ENCODE measurements at regions not wholly inside any gene's neighbourhood (a gene's known extent, or its start where the extent isn't known, plus 50 kb on each side); places are given as distances from the start of the nearest gene placed in this dataset.
A peak's percentile ranks its signal among the peaks of the same experiment; 100 is the strongest.

GRCh38 chr18:45168866-45169600, 446.2 kb upstream of the SLC14A2 start:
- DNase-seq (ENCODE audit: low read depth in 1 of 2, low spot score in 1 of 2), result no peak

DNA sequence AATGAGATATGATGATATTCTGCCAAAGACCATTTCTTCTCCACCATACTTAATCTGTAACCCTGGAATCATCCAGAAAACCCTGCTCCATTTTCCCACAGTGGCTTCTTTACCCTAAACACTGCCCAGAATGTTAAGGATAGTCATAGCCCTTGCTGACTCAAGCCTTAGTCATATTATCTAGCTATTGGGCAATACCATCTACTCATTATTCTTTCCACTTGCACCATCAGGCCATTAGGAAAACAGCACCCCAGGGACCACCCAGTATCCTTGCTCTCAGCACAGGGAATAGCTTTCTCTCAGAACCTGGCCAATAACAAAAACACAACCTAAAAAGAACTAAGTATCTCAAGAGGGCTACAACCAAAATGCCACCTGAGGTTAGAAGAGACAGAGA, 445.7 kb upstream of the SLC14A2 start:
- no peak for DNase-seq (ENCODE audit: low read depth in 1 of 2, low spot score in 1 of 2)

- no peak for DNase-seq (ENCODE audit: low read depth in 1 of 2, low spot score in 1 of 2)
These were observed 443.5 kb upstream of the SLC14A2 start for GRCh38 chr18:45171679-45172191.

DNA sequence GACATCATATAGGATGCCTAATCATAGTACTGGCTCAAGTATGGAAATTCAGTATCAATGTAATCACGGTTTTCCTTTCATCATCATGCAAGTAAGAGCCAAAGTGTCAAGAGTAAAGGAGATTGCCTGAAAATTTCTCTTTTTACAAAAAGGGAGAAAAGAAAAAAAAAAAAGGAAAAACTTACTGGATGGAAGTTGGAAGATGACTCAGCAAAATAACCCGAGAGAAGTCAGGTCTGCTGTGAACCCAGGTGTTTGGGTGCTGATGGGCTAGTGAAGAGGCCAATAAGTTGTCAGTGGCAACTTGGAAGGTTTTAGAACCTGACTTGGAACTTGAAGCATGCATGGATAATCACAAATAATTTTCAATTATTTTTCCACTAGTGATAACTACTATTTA, 441.9 kb upstream of the SLC14A2 start:
- no peak for DNase-seq (ENCODE audit: low read depth in 1 of 2, low spot score in 1 of 2)

DNA sequence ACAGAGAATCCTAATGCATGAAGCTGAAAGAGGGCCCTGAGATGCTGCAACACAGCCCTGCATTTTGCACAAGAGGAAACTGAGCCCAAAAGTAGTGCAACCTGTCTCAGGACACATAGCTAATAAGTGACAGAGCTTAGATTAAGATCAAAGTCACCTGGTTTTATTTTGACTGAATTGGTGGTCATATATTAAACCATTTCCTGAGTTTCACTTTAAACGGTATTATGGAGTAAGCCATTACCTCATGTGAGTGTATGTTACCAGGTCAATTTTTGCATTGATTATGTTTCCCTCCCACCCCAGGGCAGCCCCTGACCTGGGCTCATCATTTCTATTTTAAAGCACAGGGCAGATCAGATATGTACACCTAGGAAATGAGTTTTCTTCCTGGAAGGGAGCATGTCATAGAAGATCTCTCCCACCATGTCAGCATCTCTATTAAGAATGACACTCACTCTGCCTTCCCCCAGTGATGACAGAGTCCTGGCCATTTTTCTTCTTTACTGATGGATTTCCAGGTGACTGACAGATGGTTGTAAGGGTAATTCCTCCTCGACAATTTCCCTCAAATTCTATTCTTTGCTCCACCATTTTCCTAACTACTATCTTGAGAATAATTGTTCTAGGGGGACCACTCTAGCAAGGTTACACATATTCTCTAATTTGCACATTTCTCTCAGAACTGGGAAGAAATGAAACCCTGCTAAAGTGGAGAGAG, 441.3 kb upstream of the SLC14A2 start:
- DNase-seq (ENCODE audit: low read depth in 1 of 2, low spot score in 1 of 2), result no peak

GRCh38 chr18:45174629-45175136, 440.6 kb upstream of the SLC14A2 start:
- DNase-seq (ENCODE audit: low read depth in 1 of 2, low spot score in 1 of 2), result no peak

DNA sequence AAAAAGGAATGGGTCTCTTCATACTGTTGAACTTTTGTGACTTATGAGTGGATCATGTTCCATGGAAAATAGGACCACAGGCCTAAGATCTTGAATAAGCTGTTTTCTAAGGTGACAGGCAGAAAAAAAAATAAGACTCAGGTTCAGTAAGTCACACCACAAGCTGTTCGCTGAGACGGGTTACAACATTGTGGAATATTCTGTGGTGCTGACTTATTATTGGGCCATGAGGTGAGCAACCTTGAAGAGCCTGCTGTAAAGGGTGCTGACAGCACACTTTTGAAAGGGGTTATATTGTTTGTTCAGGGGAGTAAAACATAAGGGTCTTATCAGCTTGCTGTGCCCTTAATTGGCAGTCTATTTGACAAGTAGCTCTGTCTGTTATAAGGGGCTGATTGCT, 439.8 kb upstream of the SLC14A2 start:
- DNase-seq (ENCODE audit: low read depth in 1 of 2, low spot score in 1 of 2), result no peak

DNA sequence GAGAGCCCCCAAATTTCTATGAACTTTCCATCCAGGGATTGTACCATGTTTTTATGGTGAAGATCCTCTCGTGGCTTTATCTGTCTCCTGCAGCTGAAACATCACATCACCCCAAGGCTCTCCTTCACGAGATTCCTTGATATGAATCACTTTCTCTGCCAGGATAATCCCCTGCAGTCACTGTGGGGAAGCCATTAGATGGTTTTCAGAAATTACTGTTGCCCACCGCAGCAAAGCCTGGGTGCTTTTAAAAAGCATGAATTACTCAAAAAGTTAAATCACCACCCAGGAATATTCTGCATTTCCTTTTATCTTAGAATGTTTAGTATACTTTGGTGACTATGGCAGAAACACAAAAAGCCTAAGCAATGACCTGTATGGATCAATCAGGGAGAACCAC, 428.4 kb upstream of the SLC14A2 start:
- DNase-seq (ENCODE audit: low read depth in 1 of 2, low spot score in 1 of 2), result no peak

- DNase-seq (ENCODE audit: low read depth in 1 of 2, low spot score in 1 of 2), result no peak
These were observed 423.5 kb upstream of the SLC14A2 start for GRCh38 chr18:45191795-45192194.

DNA sequence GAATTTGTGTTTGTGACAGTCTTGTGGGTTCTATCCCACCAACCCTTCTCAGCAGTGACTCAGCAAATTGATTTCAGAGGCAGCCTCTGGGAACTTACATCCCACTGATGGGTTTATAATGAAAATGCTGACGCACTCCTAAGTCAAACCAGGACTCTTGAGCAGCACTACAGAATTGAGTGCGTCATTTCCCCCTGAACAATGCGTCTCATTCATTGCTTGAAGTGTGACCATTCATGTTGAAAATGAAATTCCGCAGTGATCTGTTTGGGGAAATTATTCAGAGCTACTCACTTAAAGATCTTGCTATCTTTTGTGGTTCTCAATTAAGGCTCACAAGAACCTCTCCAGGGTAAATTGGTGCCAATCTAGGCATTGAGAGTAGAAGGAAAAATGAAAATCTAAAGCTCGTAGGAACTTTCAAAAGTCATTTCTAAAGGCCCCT, 417.7 kb upstream of the SLC14A2 start:
- DNase-seq (ENCODE audit: low read depth in 1 of 2, low spot score in 1 of 2), result no peak

DNA sequence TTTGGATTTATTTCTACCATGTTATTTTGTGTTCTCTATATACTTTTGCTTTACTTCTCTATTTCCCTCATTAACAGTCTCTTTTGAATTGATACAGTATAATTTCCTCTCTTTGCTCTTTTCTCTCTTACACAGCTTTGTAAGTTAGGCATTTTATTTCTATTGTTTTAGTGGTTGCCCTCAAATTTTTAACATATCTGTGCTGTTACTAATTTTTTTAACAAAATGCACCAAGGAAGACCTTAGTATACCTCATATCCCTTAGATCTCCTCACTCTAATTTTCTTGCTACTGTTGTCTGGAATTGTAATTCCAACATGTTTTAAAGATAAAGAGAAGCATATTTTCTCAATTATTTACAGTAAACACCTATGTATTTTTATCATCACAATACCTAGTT, 416.8 kb upstream of the SLC14A2 start:
- no peak for DNase-seq (ENCODE audit: low read depth in 1 of 2, low spot score in 1 of 2)

DNA sequence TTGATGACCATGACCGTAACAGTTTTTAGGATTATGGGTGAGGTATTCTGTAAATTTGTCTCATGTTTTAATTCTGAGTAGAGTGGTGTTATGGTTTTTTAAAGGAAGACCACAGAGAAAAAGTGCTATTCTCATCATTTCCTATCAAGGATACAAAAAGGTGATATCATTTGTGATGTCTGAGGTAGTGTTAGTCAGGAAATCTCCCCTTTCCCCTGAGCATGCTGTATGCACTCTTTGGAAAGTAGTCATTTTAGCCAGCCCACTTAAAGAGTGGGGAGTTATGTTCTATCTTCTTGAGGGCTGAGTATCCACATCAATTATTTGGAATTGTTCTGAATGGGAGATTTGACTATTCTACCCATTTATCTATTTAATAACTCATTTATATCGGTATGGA, 414.2 kb upstream of the SLC14A2 start:
- DNase-seq (ENCODE audit: low read depth in 1 of 2, low spot score in 1 of 2), result no peak

DNA sequence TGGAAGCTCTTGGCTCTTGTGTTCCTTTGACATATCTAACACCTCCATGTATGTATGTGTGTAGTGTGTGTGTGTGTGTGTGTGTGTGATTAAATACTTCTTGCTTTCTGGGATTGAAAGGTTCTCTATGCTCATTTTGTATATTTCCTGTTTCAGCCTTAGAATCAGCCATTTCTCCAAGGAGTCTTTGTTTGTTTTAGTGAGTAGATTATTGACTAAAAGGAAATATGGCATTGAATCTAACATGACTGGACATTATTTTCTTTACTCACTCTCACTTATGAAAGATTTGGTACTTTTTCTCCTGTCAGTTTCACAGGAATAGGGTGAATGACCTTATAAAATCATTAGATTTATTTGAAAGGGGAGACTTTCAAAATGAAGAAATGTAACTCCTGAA, 413.8 kb upstream of the SLC14A2 start:
- DNase-seq (ENCODE audit: low read depth in 1 of 2, low spot score in 1 of 2), result no peak

- no peak for DNase-seq (ENCODE audit: low read depth in 1 of 2, low spot score in 1 of 2)
These were observed 413.2 kb upstream of the SLC14A2 start for GRCh38 chr18:45202061-45202460.

DNA sequence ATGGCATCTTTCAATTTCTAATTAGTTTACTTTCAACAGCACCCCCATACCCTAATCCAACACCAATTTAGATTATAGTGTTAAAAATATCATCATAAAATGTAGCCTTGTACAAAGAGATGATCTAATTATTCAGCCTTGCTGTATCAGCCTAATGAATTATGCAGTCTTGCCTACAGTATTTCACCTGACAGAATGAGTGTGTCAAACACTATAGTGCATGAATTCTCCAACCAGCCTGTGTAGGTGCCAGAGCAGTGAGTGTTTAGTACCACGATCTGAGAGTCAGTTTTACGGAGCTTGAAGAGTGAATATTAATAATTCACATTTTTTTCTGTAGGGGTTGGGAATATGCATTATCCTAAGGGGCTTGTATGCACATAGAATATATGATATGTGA, 411.6 kb upstream of the SLC14A2 start:
- no peak for DNase-seq (ENCODE audit: low read depth in 1 of 2, low spot score in 1 of 2)

GRCh38 chr18:45207328-45207727, 407.9 kb upstream of the SLC14A2 start:
- DNase-seq (ENCODE audit: low read depth in 1 of 2, low spot score in 1 of 2), result no peak

DNA sequence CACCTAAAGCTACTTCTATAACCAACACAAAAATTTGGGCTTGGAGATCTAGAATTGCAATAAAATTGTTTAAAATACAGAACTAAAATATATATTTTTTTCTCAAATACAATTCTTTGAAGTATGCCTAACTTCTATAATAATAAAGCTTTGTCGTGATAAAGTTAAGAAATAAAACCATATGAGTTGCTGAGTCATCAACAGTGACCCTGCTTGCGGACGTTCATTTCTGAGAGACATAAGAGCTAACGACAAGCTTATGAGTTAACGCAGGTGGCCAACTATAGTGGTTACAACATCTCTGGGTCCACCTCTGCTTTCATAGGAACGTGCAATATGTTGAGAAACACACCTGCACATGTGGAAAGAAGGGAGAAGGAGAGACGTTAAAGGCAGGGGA, 407.1 kb upstream of the SLC14A2 start:
- DNase-seq (ENCODE audit: low read depth in 1 of 2, low spot score in 1 of 2), result no peak

GRCh38 chr18:45212181-45213039, 402.9 kb upstream of the SLC14A2 start:
- peak; percentile 13 to 31 for DNase-seq (ENCODE audit: low read depth in 1 of 2, low spot score in 1 of 2)

DNA sequence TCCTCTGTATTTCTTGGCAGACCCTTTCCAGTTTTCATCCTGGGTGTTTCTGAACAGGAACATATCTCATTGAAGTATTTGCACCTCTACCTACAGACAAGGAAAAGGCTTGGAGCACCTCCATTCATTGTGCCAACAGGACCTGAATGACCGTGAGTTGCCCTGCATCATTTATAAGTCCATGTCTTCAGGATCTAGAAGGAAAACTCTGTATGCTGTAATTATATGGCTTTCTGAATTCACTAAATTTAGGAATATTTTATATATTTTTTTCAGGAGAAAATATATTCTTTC, 402.3 kb upstream of the SLC14A2 start:
- DNase-seq (ENCODE audit: low read depth in 1 of 2, low spot score in 1 of 2), result no peak

DNA sequence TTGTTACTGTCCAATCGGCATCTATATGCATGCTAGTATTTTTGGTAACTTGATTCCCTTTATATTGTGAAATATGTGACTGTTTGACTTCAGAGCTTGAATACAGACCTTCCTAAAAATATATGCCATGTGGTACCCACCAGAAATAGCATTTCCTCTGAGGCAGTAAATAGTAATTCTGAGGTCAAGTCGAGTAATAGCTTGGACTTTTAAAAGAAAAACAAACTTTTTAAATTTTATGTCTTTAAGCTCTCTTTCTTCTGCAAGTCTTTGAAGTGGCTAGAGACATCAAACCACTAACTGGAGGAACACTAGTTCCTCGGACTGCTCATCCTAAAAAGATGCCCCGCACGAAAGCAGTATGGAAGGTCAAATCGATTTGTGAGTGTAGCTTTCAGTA, 396.8 kb upstream of the SLC14A2 start:
- no peak for DNase-seq (ENCODE audit: low read depth in 1 of 2, low spot score in 1 of 2)

GRCh38 chr18:45221363-45221762, 393.9 kb upstream of the SLC14A2 start:
- DNase-seq (ENCODE audit: low read depth in 1 of 2, low spot score in 1 of 2), result no peak

GRCh38 chr18:45222180-45222579, 393.1 kb upstream of the SLC14A2 start:
- no peak for DNase-seq (ENCODE audit: low read depth in 1 of 2, low spot score in 1 of 2)

Data from stimulated activated CD4-positive, alpha-beta T cell treated with anti-CD3 and anti-CD28 coated beads, Interleukin-15, amount 100 ng/mL, for 1 hour (primary cell).